Activated CD4-positive, alpha-beta T cell treated with anti-CD3 and anti-CD28 coated beads, Interleukin-2, amount 50 U/mL, for 24 hours (primary cell): ENCODE measurements at regions not wholly inside any gene's neighbourhood (a gene's known extent, or its start where the extent isn't known, plus 50 kb on each side); places are given as distances from the start of the nearest gene placed in this dataset.
"Not testable (repeated sequence)": the region's sequence is repeated elsewhere in the genome, so short reads cannot be mapped to it uniquely, and the experiment has no call there.

Experiments used
- DNase-seq, 2 donors: peaks; one replicate each; pipeline ENCODE4 v3.0.0-alpha.2; 2020; ENCODE audit warnings: low read depth in 1 of 2, low spot score in 1 of 2

GRCh38 chr5:17817990-17818389 is 183.7 kb downstream of the TAF11L14 start:
- no peak for DNase-seq

- DNase-seq: no peak
Measured at GRCh38 chr5:17819783-17820182, 185.5 kb downstream of the TAF11L14 start.

- no peak for DNase-seq
Measured at GRCh38 chr5:17828681-17829080, 194.4 kb downstream of the TAF11L14 start.

- DNase-seq: no peak
Measured at GRCh38 chr5:17829456-17829855, 195.2 kb downstream of the TAF11L14 start.

- no peak for DNase-seq
Measured at GRCh38 chr5:17831279-17831678, 197.0 kb downstream of the TAF11L14 start.

GRCh38 chr5:17832949-17833745 is 198.9 kb downstream of the TAF11L14 start:
- DNase-seq: no peak

- DNase-seq: no peak
Measured at GRCh38 chr5:17837757-17838156, 203.5 kb downstream of the TAF11L14 start.

GRCh38 chr5:17838469-17838868 is 204.2 kb downstream of the TAF11L14 start:
- DNase-seq: no peak

- DNase-seq: no peak
Measured at GRCh38 chr5:17839848-17840247, 205.6 kb downstream of the TAF11L14 start.

GRCh38 chr5:17846496-17846895 is 212.2 kb downstream of the TAF11L14 start:
- no peak for DNase-seq

GRCh38 chr5:17847286-17847685 is 213.0 kb downstream of the TAF11L14 start:
- DNase-seq: no peak

GRCh38 chr5:17852111-17852510 is 217.9 kb downstream of the TAF11L14 start:
- no peak for DNase-seq

- DNase-seq: no peak
Measured at GRCh38 chr5:17852740-17853139, 218.5 kb downstream of the TAF11L14 start.

- DNase-seq: no peak
Measured at GRCh38 chr5:17854901-17855300, 220.6 kb downstream of the TAF11L14 start.

GRCh38 chr5:17860660-17861315 is 226.5 kb downstream of the TAF11L14 start:
- DNase-seq: no peak

GRCh38 chr5:17864903-17865302 is 230.6 kb downstream of the TAF11L14 start:
- not testable (repeated sequence) for DNase-seq

- DNase-seq: not testable (repeated sequence)
Measured at GRCh38 chr5:17865966-17866365, 231.7 kb downstream of the TAF11L14 start.

GRCh38 chr5:17872204-17872603 is 237.9 kb downstream of the TAF11L14 start:
- no peak for DNase-seq

GRCh38 chr5:17878541-17878940 is 244.3 kb downstream of the TAF11L14 start:
- no peak for DNase-seq

GRCh38 chr5:17879276-17879675 is 245.0 kb downstream of the TAF11L14 start:
- DNase-seq: no peak

GRCh38 chr5:17880869-17881268 is 246.6 kb downstream of the TAF11L14 start:
- no peak for DNase-seq

GRCh38 chr5:17882760-17883488 is 248.7 kb downstream of the TAF11L14 start:
- no peak for DNase-seq
